Mucosa of descending colon (tissue), 3 donors: ENCODE measurements at regions not wholly inside any gene's neighbourhood (a gene's known extent, or its start where the extent isn't known, plus 50 kb on each side); places are given as distances from the start of the nearest gene placed in this dataset.

Source experiments
- ATAC-seq: fragments of 200-7000 bp; cut with Tn5 transposase; one replicate; pipeline ENCODE4 v1.9.1; 2020; ENCODE audit warnings: mild to moderate bottlenecking, moderate library complexity
- DNase-seq, 3 donors: peaks; one replicate each; pipeline ENCODE4 v3.0.0-alpha.2; 2020
- H3K36me3 ChIP-seq: fragments of 200-600 bp; one replicate; pipeline ENCODE4 v1.8.0; 2021; ENCODE audit warnings: low read depth, mild to moderate bottlenecking
- H3K4me1 ChIP-seq: fragments of 200-600 bp; one replicate; pipeline ENCODE4 v1.8.0; 2021; ENCODE audit warnings: low read depth, mild to moderate bottlenecking
- H3K4me3 ChIP-seq: fragments of 200-600 bp; one replicate; pipeline ENCODE4 v1.8.0; 2021; ENCODE audit warnings: mild to moderate bottlenecking
- H3K9me3 ChIP-seq: fragments of 200-600 bp; one replicate; pipeline ENCODE4 v1.8.0; 2021; ENCODE audit warnings: mild to moderate bottlenecking
- CTCF ChIP-seq: fragments of 200-600 bp; IDR thresholded peaks from one replicate; pipeline ENCODE4 v1.8.0; 2022; ENCODE audit warnings: antibody characterized with exemption, mild to moderate bottlenecking
- intact Hi-C, 2 donors: fragments of 100-400 bp; cut with DNase I in 1 of 2; cut with micrococcal nuclease in 1 of 2; formaldehyde crosslinking; loops; one replicate each; pipeline versions ENCODE4 v1.11.0 to v1.11.1; 2022; cut with DNase I, micrococcal nuclease
- donor health status: DM: no; HTN: no; CAD: no; lungs with moderate emphysema.
- donor health status: DM: no; HTN: no; CAD: no.
- donor health status: DM: no; HTN: yes; CAD: no.

- TF ChIP-seq CTCF = no peak
- no peak for DNase-seq
- ATAC-seq = no peak
- Histone ChIP-seq H3K9me3 (peaks cover 29% of the 10 kb centered on the region), H3K4me1 (no peaks in the 10 kb centered on the region), H3K4me3 (no peak overlapping the region), H3K36me3 (no peaks in the 10 kb centered on the region)
- intact Hi-C loops = no loop called here
Observed at GRCh38 chr9:10899509-10899908, 286.7 kb upstream of the PTPRD start.

GRCh38 chr9:10903969-10904368 lies 291.2 kb upstream of the PTPRD start:
- intact Hi-C loops = no loop called here
- DNase-seq = no peak
- H3K4me3 ChIP-seq = no peak overlapping the region
- ATAC-seq = no peak
- H3K36me3 ChIP-seq = no peaks in the 10 kb centered on the region
- peaks cover 30% of the 10 kb centered on the region for H3K9me3 ChIP-seq
- no peak for TF ChIP-seq CTCF
- H3K4me1 ChIP-seq = no peaks in the 10 kb centered on the region

- peaks cover 48% of the 10 kb centered on the region for H3K9me3 ChIP-seq
- TF ChIP-seq CTCF = no peak
- no peak overlapping the region for H3K4me3 ChIP-seq
- no peak for DNase-seq
- intact Hi-C loops = no loop called here
- no peaks in the 10 kb centered on the region for H3K4me1 ChIP-seq
- no peaks in the 10 kb centered on the region for H3K36me3 ChIP-seq
- ATAC-seq = no peak
Observed at GRCh38 chr9:10910779-10911178, 298.0 kb upstream of the PTPRD start.

- ATAC-seq (no peak), DNase-seq (no peak)
- TF ChIP-seq CTCF = no peak
- intact Hi-C loops = no loop called here
- no peaks in the 10 kb centered on the region for H3K4me1 ChIP-seq
- H3K4me3 ChIP-seq = no peak overlapping the region
- peaks cover 47% of the 10 kb centered on the region for H3K9me3 ChIP-seq
- no peaks in the 10 kb centered on the region for H3K36me3 ChIP-seq
Observed at GRCh38 chr9:10911373-10911772, 298.6 kb upstream of the PTPRD start.

GRCh38 chr9:10917001-10917400 lies 304.2 kb upstream of the PTPRD start:
- H3K36me3 ChIP-seq = no peaks in the 10 kb centered on the region
- no peak for DNase-seq

More at GRCh38 chr9:10917001-10917400, 304.2 kb upstream of the PTPRD start:
- Histone ChIP-seq H3K4me3 (no peak overlapping the region), H3K9me3 (peaks cover 36% of the 10 kb centered on the region), H3K4me1 (no peaks in the 10 kb centered on the region)
- no peak for TF ChIP-seq CTCF
- ATAC-seq = no peak
- intact Hi-C loops = no loop called here
